Spinal cord (tissue), 9 donors: ENCODE measurements at regions not wholly inside any gene's neighbourhood (a gene's known extent, or its start where the extent isn't known, plus 50 kb on each side); places are given as distances from the start of the nearest gene placed in this dataset.

Experiments
- DNase-seq, 6 donors: peaks; one replicate each; pipeline versions ENCODE4 v3.0.0 to v3.0.0-alpha.2; 2013 to 2015; ENCODE audit warnings: low spot score in 6 of 6, low read depth in 4 of 6
- H3K27ac ChIP-seq: one replicate; pipeline ENCODE4 v1.5.1; 2013; ENCODE audit warnings: low read depth, low read length, control low read depth
- H3K27me3 ChIP-seq: one replicate; pipeline ENCODE4 v1.6.1; 2013; ENCODE audit warnings: low read length; ENCODE audit not compliant: control insufficient read depth, insufficient read depth
- H3K36me3 ChIP-seq: one replicate; pipeline ENCODE4 v1.6.1; 2013; ENCODE audit warnings: low read length; ENCODE audit not compliant: control insufficient read depth, insufficient read depth
- H3K4me1 ChIP-seq: one replicate; pipeline ENCODE4 v1.6.1; 2013; ENCODE audit warnings: low read length; ENCODE audit not compliant: control insufficient read depth, insufficient read depth
- H3K4me3 ChIP-seq: one replicate; pipeline ENCODE4 v1.5.1; 2013; ENCODE audit warnings: low read depth, low read length, control low read depth
- H3K9me3 ChIP-seq: one replicate; pipeline ENCODE4 v1.6.1; 2013; ENCODE audit warnings: low read length; ENCODE audit not compliant: control insufficient read depth, insufficient read depth
- WGBS: methylation state at CpG from one replicate; pipeline ENCODE4 v1.1.5; 2013; ENCODE audit warnings: missing lambda C conversion rate; ENCODE audit not compliant: insufficient coverage; 5-methylcytosine and 5-hydroxymethylcytosine counted together
- donor health status: healthy.

GRCh38 chr2:212638694-212639093 is 100.1 kb upstream of the ERBB4 start:
- Histone ChIP-seq H3K36me3 (no peaks in the 10 kb centered on the region), H3K4me1 (no peaks in the 10 kb centered on the region), H3K4me3 (no peak overlapping the region), H3K27me3 (no peaks in the 10 kb centered on the region), H3K9me3 (no peaks in the 10 kb centered on the region), H3K27ac (no peak overlapping the region)
- no peak for DNase-seq
- WGBS, result no CpG with 5 or more reads among the region's 2 CpGs

- no peaks in the 10 kb centered on the region for H3K4me1 ChIP-seq
- H3K4me3 ChIP-seq, result no peak overlapping the region
- no CpG with 5 or more reads among the region's 1 CpG for WGBS
- no peaks in the 10 kb centered on the region for H3K9me3 ChIP-seq
- no peaks in the 10 kb centered on the region for H3K27me3 ChIP-seq
- no peaks in the 10 kb centered on the region for H3K36me3 ChIP-seq
- no peak for DNase-seq
- H3K27ac ChIP-seq, result no peak overlapping the region
Observed at GRCh38 chr2:212628586-212628985, 90.0 kb upstream of the ERBB4 start.

- Histone ChIP-seq H3K9me3 (no peaks in the 10 kb centered on the region), H3K4me1 (no peaks in the 10 kb centered on the region), H3K27ac (no peak overlapping the region), H3K27me3 (no peaks in the 10 kb centered on the region), H3K36me3 (no peaks in the 10 kb centered on the region), H3K4me3 (no peak overlapping the region)
- no CpG with 5 or more reads among the region's 5 CpGs for WGBS
- DNase-seq, result no peak
Observed at GRCh38 chr2:212626371-212626918, 87.8 kb upstream of the ERBB4 start.

GRCh38 chr2:212619954-212620353 is 81.4 kb upstream of the ERBB4 start:
- H3K27me3 ChIP-seq, result no peaks in the 10 kb centered on the region
- WGBS, result no CpG with 5 or more reads among the region's 1 CpG
- H3K4me3 ChIP-seq, result no peak overlapping the region
- H3K4me1 ChIP-seq, result no peaks in the 10 kb centered on the region
- H3K27ac ChIP-seq, result no peak overlapping the region
- H3K36me3 ChIP-seq, result no peaks in the 10 kb centered on the region
- no peak for DNase-seq
- no peaks in the 10 kb centered on the region for H3K9me3 ChIP-seq

GRCh38 chr2:212618636-212619035 is 80.0 kb upstream of the ERBB4 start:
- no peak overlapping the region for H3K27ac ChIP-seq
- H3K4me3 ChIP-seq, result no peak overlapping the region
- 71% methylated on average over 1 of the region's 2 CpGs for WGBS
- no peaks in the 10 kb centered on the region for H3K27me3 ChIP-seq
- H3K4me1 ChIP-seq, result no peaks in the 10 kb centered on the region
- DNase-seq, result no peak
- no peaks in the 10 kb centered on the region for H3K9me3 ChIP-seq
- no peaks in the 10 kb centered on the region for H3K36me3 ChIP-seq

GRCh38 chr2:212610872-212611425 is 72.3 kb upstream of the ERBB4 start:
- H3K4me3 ChIP-seq, result no peak overlapping the region
- H3K9me3 ChIP-seq, result no peaks in the 10 kb centered on the region
- H3K36me3 ChIP-seq, result no peaks in the 10 kb centered on the region
- no peaks in the 10 kb centered on the region for H3K27me3 ChIP-seq
- no peaks in the 10 kb centered on the region for H3K4me1 ChIP-seq
- H3K27ac ChIP-seq, result no peak overlapping the region
- WGBS, result 100% methylated on average over 1 of the region's 3 CpGs
- no peak for DNase-seq

GRCh38 chr2:212609479-212609878 is 70.9 kb upstream of the ERBB4 start:
- WGBS, result no CpG with 5 or more reads among the region's 3 CpGs
- no peak overlapping the region for H3K4me3 ChIP-seq
- no peaks in the 10 kb centered on the region for H3K36me3 ChIP-seq
- H3K4me1 ChIP-seq, result no peaks in the 10 kb centered on the region
- no peak for DNase-seq
- H3K27ac ChIP-seq, result no peak overlapping the region
- no peaks in the 10 kb centered on the region for H3K9me3 ChIP-seq
- no peaks in the 10 kb centered on the region for H3K27me3 ChIP-seq

GRCh38 chr2:212607080-212607479 is 68.5 kb upstream of the ERBB4 start:
- no peak for DNase-seq
- Histone ChIP-seq H3K4me1 (no peaks in the 10 kb centered on the region), H3K4me3 (no peak overlapping the region), H3K9me3 (no peaks in the 10 kb centered on the region), H3K36me3 (no peaks in the 10 kb centered on the region), H3K27ac (no peak overlapping the region), H3K27me3 (no peaks in the 10 kb centered on the region)
- WGBS, result 79% methylated on average over 2 of the region's 2 CpGs

GRCh38 chr2:212606232-212606631 is 67.6 kb upstream of the ERBB4 start:
- Histone ChIP-seq H3K4me1 (no peaks in the 10 kb centered on the region), H3K9me3 (no peaks in the 10 kb centered on the region), H3K27me3 (no peaks in the 10 kb centered on the region), H3K36me3 (no peaks in the 10 kb centered on the region), H3K4me3 (no peak overlapping the region), H3K27ac (no peak overlapping the region)
- no CpG with 5 or more reads among the region's 1 CpG for WGBS
- DNase-seq, result no peak

GRCh38 chr2:212596688-212597087 is 58.1 kb upstream of the ERBB4 start:
- no peaks in the 10 kb centered on the region for H3K9me3 ChIP-seq
- WGBS, result no CpG with 5 or more reads among the region's 3 CpGs
- no peaks in the 10 kb centered on the region for H3K4me1 ChIP-seq
- DNase-seq, result no peak
- H3K4me3 ChIP-seq, result no peak overlapping the region
- no peaks in the 10 kb centered on the region for H3K27me3 ChIP-seq
- H3K27ac ChIP-seq, result no peak overlapping the region
- no peaks in the 10 kb centered on the region for H3K36me3 ChIP-seq
